ENCODE measurements at regions not wholly inside any gene's neighbourhood (a gene's known extent, or its start where the extent isn't known, plus 50 kb on each side); places are given as distances from the start of the nearest gene placed in this dataset.

DNA sequence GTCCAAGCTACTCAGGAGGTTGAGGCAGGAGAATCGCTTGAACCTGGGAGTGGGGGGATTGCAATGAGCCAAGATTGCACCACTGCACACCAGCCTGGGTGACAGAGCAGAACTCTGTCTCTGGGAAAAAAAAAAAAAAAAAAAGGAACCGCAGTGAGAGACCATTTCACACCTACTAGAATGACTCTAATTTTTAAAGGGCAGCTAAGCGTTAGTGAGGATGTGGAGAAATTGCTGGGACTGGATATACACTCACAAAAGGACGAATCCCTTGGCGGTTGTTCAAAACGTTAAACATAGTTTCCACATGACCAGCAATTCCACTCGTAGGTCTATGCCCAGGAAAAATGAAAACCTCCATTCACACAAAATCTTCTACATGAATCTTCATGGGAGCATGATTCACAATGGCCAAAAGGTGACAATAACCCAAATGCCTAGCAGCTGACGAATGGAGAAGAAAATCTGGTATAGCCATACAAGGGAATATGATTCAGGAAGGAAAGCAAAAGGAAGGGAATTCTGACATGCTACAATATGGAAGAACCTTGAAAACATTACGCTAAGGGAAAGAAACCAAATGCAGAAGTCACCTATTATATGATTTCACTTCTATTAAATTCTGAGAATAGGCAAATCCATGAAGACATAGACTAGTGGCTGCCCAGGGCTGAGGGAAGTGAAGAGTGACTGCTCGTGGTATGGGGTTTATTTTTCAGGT, 127.0 kb downstream of the CHSY1 start:
- DNase-seq, result no peak

GRCh38 chr15:101123222-101123910, 128.5 kb downstream of the CHSY1 start:
- no peak for DNase-seq

GRCh38 chr15:101122806-101123205, 129.0 kb downstream of the CHSY1 start:
- DNase-seq, result no peak

DNA sequence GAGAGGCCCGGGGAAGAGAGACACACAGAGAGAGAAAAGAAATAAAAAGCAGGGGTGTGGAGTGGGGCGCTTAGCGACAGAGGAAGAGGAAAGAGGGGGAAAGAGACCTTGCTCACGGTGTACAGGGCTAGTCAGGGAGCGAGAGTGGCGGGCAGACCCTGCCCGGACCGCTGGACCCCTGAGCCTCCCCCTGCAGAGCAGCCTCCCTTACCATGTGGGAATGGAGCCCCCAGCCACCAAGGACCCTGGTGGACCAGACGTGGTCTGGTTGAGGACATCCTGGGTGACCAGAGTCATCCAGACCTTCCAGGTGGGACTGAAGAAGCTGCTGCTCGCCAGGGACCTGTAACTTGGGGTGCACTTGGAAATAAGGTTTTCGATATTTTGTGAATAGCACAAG, 129.6 kb downstream of the CHSY1 start:
- DNase-seq, result no peak

DNA sequence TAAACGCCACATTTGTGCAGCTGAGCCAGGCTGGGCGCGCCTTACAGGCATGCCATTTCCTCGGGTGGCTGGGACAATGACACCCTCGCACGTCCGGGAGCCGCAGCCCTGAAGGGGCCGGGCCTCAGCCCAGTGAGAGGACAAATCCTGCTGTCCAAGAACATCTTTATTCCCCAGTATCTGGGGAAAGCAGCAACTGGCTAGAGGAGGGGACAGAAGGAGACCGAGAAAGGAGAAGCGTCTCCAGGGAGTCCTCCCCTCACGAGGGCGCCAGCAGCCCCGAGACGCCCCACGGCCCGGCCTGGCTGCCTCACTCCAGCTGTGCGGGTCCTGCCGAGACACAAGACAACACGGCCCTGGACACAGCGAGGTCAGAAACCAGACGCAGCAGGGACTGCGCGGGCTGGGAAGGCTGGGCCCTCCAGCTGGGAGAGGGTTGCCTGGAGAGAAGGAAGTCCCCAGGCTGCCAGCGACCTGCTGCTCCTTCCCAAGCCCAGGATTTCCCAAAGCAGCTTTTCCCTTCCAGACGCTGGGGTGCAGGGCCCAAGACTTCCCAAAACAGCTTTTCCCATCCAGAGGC, 130.2 kb downstream of the CHSY1 start:
- DNase-seq, result peak; percentile 42

DNA sequence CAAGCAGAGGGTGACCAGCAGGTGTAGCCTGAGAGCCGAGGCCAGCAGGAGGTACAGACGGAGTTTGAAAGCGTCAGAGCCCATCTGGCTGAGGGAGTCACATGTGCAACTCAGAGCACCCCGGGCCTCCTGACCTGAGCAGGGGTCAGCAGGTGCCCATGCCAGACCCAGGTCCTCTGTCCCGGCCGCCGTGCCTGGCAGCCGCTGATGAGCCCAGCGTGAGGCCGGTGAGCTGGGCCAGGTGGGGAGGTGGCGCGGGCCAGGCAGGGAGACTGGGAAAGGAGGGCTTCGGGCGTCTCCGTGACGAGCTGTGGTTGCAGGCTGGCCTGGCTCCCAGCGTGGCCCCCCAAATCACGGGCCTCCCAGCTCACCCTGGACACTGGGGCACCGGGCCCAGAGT, 130.9 kb downstream of the CHSY1 start:
- no peak for DNase-seq

DNA sequence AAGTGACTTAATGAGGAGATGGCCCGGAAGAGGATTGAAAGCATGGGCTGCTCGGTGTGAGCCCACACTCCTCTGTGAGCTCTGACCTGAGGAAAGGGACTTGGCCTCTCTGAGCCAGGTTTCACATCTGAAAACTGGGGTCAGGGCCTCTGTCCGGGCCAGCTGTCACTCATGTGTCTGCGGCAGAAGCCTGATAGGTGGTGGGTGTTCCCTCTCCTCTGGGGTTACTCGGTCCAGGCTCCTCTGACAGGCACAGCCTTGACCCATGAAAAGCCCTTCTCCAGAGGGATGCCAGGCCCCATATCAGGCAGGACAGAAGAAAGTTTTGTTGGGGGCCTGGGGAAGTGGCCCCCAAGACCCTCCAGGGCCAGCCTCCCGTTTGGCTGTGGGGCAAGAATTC, 131.4 kb downstream of the CHSY1 start:
- no peak for DNase-seq
